Kidney capillary endothelial cell (primary cell): ENCODE measurements at regions not wholly inside any gene's neighbourhood (a gene's known extent, or its start where the extent isn't known, plus 50 kb on each side); places are given as distances from the start of the nearest gene placed in this dataset.
"Not testable (repeated sequence)": the region's sequence is repeated elsewhere in the genome, so short reads cannot be mapped to it uniquely, and the experiment has no call there.

Source experiments
- DNase-seq: peaks from one replicate; pipeline ENCODE4 v3.0.0-alpha.2; 2018; ENCODE audit warnings: low spot score

DNA sequence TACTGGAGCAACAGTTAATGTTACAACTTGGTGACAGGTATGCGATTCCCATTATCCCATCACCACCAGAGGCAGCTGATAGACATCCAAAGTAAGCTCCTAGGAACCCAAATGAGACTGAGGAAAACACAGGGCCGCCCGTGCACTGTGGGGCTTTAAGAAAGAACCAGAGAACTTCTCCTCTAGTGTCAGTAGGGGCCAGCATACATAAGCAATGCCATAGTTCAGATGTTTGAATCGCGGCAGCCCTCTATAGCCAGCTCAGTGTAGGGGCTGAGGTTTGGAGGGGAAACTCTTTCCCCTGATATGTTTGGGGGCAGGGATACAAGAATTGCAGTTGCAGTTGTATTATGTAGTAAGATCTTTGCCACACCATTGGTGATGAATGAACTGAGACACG lies 593.3 kb upstream of the NCAM2 start:
- no peak for DNase-seq

DNA sequence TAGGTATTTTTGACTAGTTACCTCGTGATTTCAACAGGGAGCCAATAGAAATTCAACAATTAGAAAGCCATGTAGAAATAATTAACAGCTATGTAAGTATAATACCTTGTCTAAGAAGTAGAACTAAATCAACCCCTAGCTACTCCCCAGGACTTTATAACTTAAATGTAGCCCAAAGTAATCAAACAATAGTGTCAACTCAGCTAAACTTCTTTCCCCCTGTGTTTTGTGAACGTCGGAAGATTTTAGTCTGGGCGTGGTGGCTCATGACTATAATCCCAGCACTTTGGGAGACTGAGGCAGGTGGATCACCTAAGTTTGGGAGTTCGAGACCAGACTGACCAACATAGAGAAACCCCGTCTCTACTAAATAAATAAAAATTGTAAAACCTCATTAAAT lies 579.9 kb upstream of the NCAM2 start:
- DNase-seq = no peak

DNA sequence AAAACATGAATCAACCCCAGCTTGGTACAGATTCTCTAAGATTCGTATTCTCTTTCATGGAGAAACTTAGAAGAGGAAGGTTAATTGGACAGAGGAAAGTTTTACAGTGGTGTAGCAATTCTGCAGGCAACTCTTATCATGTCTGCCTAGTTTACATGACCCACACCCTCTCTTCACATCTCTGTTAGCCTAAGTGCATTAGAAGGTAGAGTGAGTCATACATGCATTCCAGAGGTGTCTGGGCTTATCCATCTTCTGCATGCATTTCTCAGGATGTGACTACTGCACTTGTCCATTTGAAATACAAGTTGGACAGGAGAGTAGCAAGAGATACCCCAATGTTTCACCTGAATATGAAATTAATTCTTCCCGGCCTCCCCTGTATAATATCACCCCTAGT lies 578.4 kb upstream of the NCAM2 start:
- DNase-seq = no peak

DNA sequence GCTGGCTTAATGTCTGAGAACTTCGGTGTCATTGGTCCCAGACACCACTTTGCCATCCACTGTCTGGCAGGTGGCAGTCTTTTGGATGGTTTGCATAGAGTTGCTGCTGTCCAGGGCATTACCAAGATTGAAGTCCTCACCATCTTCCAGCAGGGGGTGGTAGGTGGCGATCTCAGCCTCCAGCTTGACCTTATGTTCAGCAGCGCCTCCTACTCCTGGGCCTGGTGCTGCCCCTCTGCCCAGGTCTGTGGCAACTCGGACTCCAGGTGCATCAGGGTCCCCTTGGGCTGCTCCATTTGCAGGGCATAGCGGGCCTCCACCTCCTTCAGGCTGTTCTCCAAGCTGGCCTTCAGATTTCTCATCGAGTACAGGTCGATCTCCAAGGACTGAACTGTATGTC lies 573.3 kb upstream of the NCAM2 start:
- DNase-seq = no peak

DNA sequence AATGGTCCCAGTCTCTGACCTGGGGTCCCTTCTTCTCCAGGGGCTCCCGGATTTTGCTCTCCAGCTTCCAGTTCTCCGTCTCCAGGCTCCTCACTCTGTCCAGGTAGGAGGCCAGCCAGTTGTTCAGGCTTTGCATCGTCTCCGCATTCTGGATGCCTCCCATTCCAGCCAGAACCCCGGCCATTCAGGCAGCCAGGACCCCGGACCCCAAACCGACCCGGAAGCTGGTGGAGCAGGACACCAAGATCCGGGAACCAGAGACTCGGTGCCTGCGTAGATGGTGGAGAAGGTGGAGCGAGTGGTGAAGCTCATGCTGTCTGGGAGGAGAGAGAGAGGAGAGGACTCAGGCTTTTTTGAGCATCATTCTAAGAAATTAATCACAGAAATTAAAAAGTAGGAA lies 572.4 kb upstream of the NCAM2 start:
- DNase-seq = no peak

DNA sequence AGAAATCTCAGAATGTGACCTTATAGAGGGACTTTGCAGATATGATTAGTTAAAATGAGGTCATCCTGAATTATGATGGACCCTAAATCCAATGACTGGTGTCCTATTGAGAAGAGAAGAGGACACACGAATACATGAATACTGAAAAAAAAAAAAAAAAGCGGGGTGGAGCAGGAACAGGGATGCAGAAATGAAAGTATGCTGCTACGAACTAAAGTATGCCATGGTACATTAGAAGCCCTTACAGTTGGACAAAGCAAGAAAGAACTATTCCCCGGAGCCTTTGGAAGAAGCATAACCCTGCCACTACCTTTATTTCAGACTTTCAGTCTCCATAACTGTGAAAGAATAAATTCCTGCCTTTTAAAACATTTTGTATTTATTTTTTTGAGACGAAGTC lies 557.9 kb upstream of the NCAM2 start:
- no peak for DNase-seq

DNA sequence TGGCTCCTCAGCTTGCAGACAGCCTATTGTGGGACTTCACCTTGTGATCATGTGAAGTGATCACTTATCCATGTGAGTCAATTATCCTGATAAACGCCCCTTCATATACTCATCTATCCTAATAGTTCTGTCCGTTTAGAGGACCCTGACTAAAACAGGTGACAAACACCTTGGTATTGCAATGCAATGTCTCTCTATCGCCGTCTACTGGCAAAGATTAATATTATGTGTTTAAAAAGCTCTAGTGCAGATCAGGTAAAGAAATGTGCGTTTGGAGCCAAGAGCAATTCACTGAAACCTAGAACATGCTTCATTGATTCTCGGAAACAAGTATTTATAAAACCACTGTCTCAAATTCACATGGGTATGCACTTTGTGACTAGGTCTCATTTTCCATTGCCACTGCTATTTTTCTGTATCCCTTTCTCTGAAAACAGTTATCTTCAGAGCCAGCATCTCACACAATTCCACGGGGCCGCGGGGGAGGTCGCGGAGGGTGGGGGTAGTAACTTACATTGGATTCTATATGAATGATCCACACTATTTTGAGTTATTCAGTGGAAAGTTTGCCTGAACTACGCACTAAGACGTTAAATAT lies 554.6 kb upstream of the NCAM2 start:
- DNase-seq = no peak

DNA sequence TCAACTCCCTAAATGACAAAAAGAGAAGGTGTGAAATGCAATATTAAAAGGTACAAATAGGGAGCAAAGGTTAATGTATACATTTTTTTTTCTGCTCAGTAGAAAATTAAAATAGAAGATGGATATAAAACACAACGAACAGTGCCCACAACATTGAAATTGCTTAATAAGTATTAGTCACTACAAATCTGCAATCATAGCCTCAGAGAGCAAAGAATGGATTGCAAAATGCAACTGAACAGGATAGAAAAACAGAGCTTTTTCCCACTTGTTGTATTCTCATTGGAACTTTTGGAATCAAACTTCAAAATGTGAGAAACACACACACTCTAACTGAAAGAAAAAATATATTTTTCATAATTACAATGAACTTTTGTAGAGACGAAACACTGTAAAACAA lies 552.2 kb upstream of the NCAM2 start:
- DNase-seq = no peak

DNA sequence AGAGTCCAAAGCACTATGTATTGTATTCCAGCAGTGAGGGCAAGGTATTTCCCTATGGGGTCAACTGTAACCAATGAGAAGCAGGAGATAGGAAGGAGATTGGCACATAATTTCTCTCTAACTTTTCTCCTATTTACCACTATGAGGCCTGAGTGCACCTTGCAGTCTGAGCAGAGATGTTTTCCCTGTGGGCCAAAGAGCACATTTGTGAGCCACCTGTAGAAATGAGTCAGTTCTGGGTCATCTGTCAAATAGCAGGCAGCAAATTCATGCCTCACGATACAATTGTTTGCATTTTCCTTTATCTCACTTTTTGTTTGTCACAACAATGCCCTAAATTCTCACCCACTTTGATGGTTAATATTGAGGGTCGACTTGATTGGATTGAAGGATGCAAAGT lies 547.2 kb upstream of the NCAM2 start:
- no peak for DNase-seq

DNA sequence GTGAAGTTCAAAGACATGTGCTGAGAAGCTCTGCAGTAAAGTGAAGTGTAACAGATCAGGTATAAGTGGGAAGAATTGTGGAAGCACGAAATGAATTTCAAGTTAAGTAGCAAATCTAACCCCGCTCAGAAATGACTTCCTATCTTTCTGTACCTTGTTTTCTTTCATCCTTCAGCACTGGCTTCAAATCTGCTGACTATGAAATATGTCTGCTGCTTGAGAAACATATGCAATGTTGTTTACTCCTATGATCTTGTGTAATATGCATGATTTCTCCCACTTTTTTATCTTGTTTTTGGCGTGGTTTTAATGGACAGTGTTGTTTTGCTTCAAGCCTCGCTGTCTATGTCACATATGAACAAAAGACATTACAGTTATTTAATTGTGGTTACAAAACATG lies 545.3 kb upstream of the NCAM2 start:
- no peak for DNase-seq

DNA sequence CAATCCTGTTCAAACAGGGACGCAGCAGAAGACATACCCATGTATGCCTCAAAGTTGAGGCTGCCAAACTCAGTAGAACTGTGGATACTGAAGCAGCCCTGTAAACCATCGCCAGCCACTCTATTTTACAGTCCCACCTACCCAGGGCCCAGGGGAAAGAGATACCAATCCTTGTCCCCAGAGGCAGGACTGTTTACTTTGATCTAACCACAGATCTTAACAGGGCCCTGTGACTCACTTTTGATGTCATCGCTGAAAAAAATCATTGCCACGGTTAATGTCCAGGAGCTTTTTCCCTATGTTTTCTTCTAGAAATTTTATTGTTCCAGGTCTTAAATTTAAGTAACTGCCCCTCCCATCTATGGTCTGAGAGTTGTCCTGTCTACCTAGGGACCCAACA lies 538.4 kb upstream of the NCAM2 start:
- DNase-seq = no peak

DNA sequence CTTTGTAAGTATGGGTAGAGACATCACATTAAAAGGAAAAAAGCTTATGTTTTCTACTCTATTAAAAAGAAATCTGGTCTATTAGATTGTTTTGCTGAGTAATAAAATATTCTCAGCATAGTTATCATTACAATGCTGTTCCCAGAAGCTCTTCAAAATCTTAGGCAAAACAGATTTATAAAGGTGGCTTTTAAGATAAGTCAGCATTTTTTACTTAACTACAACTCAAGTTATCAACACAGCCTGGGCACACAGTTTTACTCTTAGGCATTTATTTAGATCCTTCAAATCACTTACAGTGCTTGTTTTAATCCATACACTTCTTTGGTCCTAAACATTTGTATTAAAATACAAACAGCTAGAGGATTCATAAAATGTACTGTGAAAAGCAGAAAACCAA lies 534.8 kb upstream of the NCAM2 start:
- no peak for DNase-seq

DNA sequence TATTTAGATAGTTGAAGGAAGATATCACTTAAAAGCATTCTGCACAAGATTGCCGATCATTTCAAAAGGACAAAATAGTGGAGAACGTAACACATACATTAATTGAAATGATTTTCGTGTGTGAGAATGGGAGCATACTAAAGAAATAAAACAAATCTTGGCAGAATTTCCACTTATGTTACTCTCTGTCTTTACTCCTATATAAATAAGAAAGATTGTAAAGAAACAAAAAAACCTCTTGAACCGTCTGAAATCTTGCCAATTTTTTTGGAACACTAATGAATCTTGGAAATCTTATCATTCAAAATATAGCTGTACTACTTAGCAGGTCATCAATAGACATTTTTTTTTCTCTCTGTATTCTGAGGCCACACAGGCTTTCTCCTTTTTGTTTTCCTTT lies 528.8 kb upstream of the NCAM2 start:
- no peak for DNase-seq

DNA sequence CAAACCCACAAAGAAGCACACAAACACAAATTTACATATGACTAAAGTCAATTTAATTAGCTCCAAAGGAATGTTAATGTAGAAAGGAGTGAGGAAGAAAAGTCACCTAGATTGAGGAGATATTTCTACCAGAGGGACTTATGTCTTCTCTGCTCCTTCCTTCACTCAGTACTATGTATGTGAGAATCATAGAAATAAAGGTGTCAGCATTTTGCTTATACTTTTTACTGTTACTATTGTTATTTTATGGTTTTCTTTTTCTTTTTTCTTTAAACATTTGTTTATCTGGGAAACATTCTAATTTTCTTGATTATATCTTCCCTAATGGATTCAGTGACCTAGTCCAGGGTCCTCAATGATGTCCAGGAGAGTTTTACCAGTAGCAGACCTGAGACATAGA lies 511.9 kb upstream of the NCAM2 start:
- DNase-seq = no peak

DNA sequence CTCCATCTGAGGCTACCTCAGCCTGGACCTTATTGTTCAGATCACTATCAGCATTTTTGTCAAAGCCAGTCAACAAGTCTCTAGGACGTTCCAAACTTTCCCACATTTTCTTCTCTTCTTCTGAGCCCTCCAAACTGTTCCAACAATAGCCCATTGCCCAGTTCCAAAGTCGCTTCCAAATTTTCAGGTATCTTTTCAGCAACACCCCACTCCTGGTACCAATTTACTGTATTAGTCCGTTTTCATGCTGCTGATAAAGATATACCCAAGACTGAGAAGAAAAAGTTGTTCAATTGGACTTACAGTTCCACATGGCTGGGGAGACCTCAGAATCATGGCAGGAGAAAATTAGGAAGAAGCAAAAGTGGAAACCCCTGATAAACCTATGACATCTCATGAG lies 495.3 kb upstream of the NCAM2 start:
- not testable (repeated sequence) for DNase-seq

DNA sequence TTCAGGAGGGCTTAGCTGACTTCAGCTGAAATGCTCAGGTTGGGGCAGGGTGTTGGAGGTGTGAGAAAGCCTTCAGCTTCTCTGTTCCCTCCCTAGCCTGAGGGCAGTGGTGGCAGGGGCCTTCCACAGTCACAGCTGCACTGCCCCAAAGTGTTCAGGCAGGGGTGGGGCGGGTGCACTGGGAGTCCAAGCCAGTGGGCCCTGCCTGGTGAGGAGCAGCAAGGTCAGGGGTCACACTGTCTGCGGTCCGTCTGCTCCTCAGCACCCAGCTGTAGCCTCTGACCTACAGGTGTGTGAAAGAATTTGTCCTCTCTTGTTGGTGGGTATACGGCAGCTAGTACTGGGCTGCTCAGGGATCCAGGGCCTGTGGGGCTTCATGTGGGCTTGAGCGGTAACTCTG lies 490.4 kb upstream of the NCAM2 start:
- DNase-seq = no peak

DNA sequence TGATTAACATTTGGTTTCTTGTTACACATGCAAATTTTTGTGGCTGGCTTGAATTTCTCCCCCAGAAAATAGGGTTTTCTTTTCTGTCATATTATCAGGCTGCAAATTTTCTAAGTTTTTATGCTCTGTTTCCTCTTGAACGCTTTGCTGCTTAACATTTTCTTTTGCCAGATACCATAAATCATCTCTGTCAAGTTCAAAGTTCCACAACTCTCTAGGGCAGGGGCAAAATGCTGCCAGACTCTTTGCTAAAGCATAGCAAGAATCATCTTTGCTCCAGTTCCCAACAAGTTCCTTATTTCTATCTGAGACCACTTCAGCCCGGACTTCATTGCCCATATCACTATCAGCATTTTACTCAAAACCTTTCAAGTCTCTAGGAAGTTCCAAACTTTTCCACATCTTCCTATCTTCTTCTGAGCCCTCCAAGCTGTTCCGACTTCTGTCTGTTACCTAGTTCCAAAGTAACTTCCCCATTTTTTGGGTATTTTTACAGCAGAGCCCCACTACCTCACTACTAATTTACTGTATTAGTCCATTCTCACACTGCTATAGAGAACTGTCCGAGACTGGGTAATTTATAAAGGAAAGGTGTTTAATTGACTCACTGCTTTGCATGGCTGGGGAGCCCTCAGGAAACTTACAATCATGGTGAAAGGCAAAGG lies 486.9 kb upstream of the NCAM2 start:
- no peak for DNase-seq

DNA sequence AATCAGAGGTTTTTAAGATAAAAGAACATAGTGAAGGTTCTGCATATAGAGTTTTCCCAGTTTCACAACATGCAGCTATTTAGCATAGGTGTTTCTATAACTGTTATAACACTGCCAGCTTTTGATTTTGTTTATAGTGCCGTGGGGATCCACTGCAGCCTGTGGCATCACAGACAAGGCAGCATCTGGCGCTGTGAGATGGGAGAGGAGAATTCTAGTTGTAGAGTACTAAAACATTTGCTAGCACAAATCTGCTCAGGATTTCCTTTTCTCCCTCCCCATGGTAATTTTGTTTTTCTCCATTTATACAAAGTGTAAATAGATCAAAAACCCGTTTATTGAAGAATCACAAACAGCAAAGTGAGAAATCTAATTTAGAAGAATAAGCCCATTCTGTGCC lies 482.8 kb upstream of the NCAM2 start:
- DNase-seq = no peak

DNA sequence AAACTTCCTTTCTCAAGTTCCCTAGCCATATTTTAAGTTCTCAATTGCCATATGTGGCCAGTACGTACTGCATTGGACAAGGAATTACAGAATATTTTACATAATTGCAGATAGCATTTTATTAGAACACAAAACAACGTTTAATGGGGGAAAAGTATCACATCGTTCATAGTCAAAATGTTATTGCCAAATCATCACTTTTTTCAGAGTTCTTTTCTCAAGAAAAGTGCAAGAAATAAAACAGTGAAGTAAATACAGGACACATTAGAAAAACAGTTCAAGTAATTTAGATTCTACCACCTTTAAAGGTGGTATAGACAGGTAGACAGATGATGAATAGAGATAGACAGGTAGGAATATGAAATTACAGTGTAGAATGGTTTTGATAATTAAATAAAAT lies 479.1 kb upstream of the NCAM2 start:
- DNase-seq = no peak

DNA sequence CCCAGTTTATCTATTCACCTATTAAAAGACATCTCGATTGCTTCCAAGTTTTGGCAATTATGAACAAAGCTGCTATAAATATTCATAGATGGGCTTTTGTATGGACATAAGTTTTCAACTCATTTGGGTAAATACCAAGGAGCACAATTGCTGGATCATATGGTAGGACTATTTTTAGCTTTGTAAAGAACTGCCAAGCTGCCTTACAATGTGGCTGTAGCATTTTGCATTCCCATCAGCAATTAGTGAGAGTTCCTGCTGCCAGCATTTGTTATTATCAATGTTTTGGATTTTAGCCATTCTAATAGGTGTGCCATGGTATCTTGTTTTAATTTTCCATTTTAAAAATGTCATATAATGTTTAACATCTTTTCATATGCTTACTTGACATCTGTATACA lies 475.6 kb upstream of the NCAM2 start:
- DNase-seq = no peak

DNA sequence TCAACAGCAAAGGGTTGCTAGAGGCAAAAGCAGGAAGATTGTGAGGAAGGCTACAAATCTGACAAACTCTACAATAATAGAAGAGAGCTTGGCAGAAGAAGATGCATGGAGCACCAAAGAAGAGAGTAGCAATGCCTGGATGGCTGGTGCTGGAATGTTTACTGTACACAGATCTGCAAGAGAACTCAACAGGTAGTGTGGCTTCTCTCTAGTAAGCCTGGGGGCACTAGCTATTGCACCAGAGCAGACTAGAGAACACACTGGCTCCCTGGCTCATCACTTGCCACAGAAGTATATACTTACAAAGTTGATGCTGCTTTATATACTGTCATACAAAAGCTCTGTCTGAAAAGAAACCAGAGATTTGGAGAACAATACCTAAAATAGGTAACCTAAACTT lies 475.0 kb upstream of the NCAM2 start:
- no peak for DNase-seq

DNA sequence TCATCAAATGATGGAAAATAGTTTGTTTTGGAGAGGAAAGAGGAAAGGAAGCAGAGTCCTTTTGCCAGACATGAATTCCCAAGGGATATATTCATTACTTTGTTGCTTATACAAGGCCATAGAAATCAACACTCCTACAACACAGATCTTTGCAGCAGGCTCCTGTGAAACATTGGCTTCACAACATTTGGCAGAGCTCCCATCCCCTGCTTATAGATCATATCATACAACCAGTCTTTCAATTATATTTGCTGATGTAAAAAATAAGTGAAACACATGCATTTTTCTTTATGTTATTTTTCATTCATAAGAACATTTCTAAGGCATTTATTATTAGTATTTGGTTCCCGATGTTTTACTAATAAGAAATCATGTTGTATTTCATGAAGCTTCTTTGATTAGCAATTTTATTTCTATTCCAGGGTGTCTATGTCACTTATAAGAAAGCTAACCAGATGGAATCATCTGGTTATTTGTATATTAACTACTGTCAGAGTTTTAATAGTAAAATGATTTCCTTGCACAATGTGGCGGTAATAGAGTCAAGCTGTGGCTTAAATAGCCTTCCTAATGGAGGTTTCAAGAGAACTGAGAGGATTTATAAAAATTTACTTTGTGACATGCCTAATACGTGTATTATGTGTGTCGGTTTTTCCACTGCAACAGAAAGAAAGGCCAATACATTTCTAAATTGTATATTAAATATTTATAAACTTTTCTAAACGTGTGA lies 470.3 kb upstream of the NCAM2 start:
- no peak for DNase-seq

DNA sequence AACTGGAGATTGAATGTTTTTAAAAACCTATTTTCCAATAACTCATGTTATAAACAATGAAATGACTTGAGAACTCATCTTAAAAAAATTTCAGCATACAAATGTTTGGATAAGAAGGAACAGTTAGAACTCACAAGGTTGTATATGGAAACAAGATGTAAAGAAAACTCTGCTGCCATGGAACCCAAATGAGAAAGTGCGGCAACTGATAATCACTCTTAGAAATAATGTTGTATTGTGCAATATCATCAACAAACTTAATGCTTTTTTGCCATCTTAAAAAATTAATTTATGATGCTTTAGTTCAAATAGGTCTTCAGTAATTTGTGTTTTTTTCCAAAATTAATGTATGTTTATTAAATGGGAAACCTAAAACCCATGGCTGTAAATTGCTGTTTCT lies 461.1 kb upstream of the NCAM2 start:
- no peak for DNase-seq
